HepG2 (cell line): ENCODE measurements at regions not wholly inside any gene's neighbourhood (a gene's known extent, or its start where the extent isn't known, plus 50 kb on each side); places are given as distances from the start of the nearest gene placed in this dataset.

ENCODE experiments used
- CBX1 ChIP-seq: IDR thresholded peaks from one replicate; pipeline ENCODE4 v1.6.1; 2016; ENCODE audit warnings: antibody characterized with exemption, low read depth
- EP300 ChIP-seq, 3 experiments: sonication (generic) in 1 of 3; formaldehyde crosslinking in 1 of 3; IDR thresholded peaks; 2 replicates each; pipeline versions ENCODE4 v1.5.1 to v1.6.1; 2011 to 2020; ENCODE audit warnings: low read depth in 2 of 3, low read length in 2 of 3, borderline replicate concordance in 1 of 3, improper control_type of control experiment in 1 of 3, mild to moderate bottlenecking in 1 of 3, missing genetic modification reagents in 1 of 3, moderate library complexity in 1 of 3
- IRX3 ChIP-seq: sonication (generic); formaldehyde crosslinking; IDR thresholded peaks from 2 replicates; pipeline ENCODE4 v1.8.1; 2023; ENCODE audit warnings: mild to moderate bottlenecking, low read depth, missing genetic modification reagents, borderline replicate concordance
- JUN ChIP-seq: sonication (generic); formaldehyde crosslinking; IDR thresholded peaks from 2 replicates; pipeline ENCODE4 v1.4.0; 2020; ENCODE audit warnings: mild to moderate bottlenecking, missing genetic modification reagents
- NCOA2 ChIP-seq: sonication (generic); formaldehyde crosslinking; IDR thresholded peaks from 2 replicates; pipeline ENCODE4 v1.8.0; 2022; ENCODE audit warnings: inconsistent platforms
- NONO ChIP-seq, 2 experiments: fragments of 450-650 bp in 1 of 2; sonication (generic) in 1 of 2; formaldehyde crosslinking in 1 of 2; IDR thresholded peaks in 1 of 2; conservative IDR thresholded peaks in 1 of 2; 2 replicates each; pipeline versions ENCODE4 v1.6.1 to v1.8.0; 2017 to 2022; ENCODE audit warnings: mild to moderate bottlenecking in 1 of 2, missing genetic modification reagents in 1 of 2, moderate library complexity in 1 of 2
- RFX5 ChIP-seq: IDR thresholded peaks from 2 replicates; pipeline ENCODE4 v1.6.1; 2011; ENCODE audit warnings: low read depth, low read length, improper control_type of control experiment
- THYN1 ChIP-seq: sonication (generic); formaldehyde crosslinking; IDR thresholded peaks from 2 replicates; pipeline ENCODE4 v1.8.1; 2023; ENCODE audit warnings: low read depth, mild to moderate bottlenecking, moderate library complexity, missing genetic modification reagents, borderline replicate concordance
- ZEB1 ChIP-seq: IDR thresholded peaks from 2 replicates; pipeline ENCODE4 v1.6.1; 2012; ENCODE audit warnings: mild to moderate bottlenecking, low read depth, inconsistent platforms; ENCODE audit not compliant: insufficient replicate concordance
- ZMYM2 ChIP-seq: sonication (generic); formaldehyde crosslinking; IDR thresholded peaks from 2 replicates; pipeline ENCODE4 v1.8.0; 2022; ENCODE audit warnings: mild to moderate bottlenecking, missing genetic modification reagents
- ZMYM3 ChIP-seq: sonication (generic); formaldehyde crosslinking; IDR thresholded peaks from 2 replicates; pipeline ENCODE4 v1.5.1; 2020; ENCODE audit warnings: mild to moderate bottlenecking, missing genetic modification reagents
- ZNF788 ChIP-seq: sonication (generic); formaldehyde crosslinking; IDR thresholded peaks from 2 replicates; pipeline ENCODE4 v1.5.0; 2020; ENCODE audit warnings: mild to moderate bottlenecking, missing genetic modification reagents, borderline replicate concordance
- ZNF839 ChIP-seq: sonication (generic); formaldehyde crosslinking; IDR thresholded peaks from 2 replicates; pipeline ENCODE4 v1.4.0; 2020; ENCODE audit warnings: missing genetic modification reagents, mild to moderate bottlenecking, borderline replicate concordance
- ZNF883 ChIP-seq: sonication (generic); formaldehyde crosslinking; IDR thresholded peaks from 2 replicates; pipeline ENCODE4 v1.5.1; 2020; ENCODE audit warnings: mild to moderate bottlenecking, missing genetic modification reagents; ENCODE audit errors: not compliant biosample characterization
- TF ChIP-seq, protein P1 (sequence below): sonication (generic); formaldehyde crosslinking; IDR thresholded peaks from 2 replicates; pipeline ENCODE4 v1.5.0; 2020; ENCODE audit warnings: missing genetic modification reagents
- TF ChIP-seq, protein P2 (sequence below): sonication (generic); formaldehyde crosslinking; IDR thresholded peaks from 2 replicates; pipeline ENCODE4 v1.4.0; 2020; ENCODE audit warnings: missing genetic modification reagents, borderline replicate concordance
- TF ChIP-seq, protein P3 (sequence below): sonication (generic); formaldehyde crosslinking; conservative IDR thresholded peaks from 2 replicates; pipeline ENCODE4 v1.8.1; 2023; ENCODE audit warnings: missing genetic modification reagents
- TF ChIP-seq, protein P4 (sequence below): sonication (generic); formaldehyde crosslinking; IDR thresholded peaks from 2 replicates; pipeline ENCODE4 v1.9.0; 2021; ENCODE audit warnings: missing genetic modification reagents, borderline replicate concordance
- TF ChIP-seq, protein P5 (sequence below): sonication (generic); formaldehyde crosslinking; IDR thresholded peaks from 2 replicates; pipeline ENCODE4 v1.5.1; 2020; ENCODE audit warnings: missing genetic modification reagents, mild to moderate bottlenecking, borderline replicate concordance

DNA sequence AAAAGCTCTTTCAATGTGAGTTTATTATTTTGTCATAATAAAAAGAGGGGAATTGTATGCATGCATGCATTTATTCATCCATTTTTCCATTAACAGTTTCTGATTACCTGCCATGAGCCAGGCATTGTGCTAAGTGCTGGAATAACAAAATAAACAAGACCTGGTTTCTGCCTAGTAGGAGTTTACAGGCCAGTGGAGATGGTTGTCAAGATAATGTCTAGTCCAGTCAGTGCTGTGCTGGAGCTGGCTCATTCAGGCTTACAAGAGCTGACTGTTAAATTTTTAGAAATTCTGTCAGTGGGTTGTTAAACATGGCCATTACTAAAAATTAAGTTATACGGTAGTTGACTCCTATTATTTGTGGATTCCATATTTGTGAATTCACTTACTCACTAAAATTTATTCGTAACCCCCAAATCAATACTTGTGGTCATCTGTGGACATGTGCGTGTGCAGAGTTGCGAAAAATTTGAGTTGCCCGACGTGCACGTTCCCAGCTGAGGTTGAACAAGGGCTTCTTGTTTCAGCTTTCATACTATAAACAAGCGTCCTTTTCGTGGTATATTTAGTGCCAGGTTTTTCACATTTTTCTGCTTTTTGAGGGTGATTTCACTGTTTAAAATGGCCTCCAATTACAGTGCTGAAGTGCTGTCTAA lies 172.3 kb upstream of the RPS6KA3 start (continued):
- TF ChIP-seq, protein P1, sequence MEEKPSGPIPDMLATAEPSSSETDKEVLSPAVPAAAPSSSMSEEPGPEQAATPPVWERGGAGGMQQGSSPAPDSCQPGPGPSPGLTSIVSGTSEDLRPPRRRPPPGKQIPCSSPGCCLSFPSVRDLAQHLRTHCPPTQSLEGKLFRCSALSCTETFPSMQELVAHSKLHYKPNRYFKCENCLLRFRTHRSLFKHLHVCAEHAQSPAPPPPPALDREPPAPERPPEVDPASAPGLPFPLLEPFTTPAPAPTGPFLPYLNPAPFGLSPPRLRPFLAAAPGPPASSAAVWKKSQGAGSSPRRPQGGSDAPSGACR (CRISPR knock-in tag): no peak
- TF ChIP-seq, protein P2, sequence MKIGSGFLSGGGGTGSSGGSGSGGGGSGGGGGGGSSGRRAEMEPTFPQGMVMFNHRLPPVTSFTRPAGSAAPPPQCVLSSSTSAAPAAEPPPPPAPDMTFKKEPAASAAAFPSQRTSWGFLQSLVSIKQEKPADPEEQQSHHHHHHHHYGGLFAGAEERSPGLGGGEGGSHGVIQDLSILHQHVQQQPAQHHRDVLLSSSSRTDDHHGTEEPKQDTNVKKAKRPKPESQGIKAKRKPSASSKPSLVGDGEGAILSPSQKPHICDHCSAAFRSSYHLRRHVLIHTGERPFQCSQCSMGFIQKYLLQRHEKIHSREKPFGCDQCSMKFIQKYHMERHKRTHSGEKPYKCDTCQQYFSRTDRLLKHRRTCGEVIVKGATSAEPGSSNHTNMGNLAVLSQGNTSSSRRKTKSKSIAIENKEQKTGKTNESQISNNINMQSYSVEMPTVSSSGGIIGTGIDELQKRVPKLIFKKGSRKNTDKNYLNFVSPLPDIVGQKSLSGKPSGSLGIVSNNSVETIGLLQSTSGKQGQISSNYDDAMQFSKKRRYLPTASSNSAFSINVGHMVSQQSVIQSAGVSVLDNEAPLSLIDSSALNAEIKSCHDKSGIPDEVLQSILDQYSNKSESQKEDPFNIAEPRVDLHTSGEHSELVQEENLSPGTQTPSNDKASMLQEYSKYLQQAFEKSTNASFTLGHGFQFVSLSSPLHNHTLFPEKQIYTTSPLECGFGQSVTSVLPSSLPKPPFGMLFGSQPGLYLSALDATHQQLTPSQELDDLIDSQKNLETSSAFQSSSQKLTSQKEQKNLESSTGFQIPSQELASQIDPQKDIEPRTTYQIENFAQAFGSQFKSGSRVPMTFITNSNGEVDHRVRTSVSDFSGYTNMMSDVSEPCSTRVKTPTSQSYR (CRISPR knock-in tag): no peak
- TF ChIP-seq ZNF883 (CRISPR knock-in tag): no peak
- TF ChIP-seq ZNF788: no peak
- no peak for TF ChIP-seq ZMYM3 (CRISPR knock-in tag)
- TF ChIP-seq, protein P3, sequence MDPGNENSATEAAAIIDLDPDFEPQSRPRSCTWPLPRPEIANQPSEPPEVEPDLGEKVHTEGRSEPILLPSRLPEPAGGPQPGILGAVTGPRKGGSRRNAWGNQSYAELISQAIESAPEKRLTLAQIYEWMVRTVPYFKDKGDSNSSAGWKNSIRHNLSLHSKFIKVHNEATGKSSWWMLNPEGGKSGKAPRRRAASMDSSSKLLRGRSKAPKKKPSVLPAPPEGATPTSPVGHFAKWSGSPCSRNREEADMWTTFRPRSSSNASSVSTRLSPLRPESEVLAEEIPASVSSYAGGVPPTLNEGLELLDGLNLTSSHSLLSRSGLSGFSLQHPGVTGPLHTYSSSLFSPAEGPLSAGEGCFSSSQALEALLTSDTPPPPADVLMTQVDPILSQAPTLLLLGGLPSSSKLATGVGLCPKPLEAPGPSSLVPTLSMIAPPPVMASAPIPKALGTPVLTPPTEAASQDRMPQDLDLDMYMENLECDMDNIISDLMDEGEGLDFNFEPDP (CRISPR knock-in tag): no peak
- TF ChIP-seq, protein P4, sequence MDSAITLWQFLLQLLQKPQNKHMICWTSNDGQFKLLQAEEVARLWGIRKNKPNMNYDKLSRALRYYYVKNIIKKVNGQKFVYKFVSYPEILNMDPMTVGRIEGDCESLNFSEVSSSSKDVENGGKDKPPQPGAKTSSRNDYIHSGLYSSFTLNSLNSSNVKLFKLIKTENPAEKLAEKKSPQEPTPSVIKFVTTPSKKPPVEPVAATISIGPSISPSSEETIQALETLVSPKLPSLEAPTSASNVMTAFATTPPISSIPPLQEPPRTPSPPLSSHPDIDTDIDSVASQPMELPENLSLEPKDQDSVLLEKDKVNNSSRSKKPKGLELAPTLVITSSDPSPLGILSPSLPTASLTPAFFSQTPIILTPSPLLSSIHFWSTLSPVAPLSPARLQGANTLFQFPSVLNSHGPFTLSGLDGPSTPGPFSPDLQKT (CRISPR knock-in tag): no peak
- no peak for TF ChIP-seq JUN (CRISPR knock-in tag)
- TF ChIP-seq THYN1: no peak
- TF ChIP-seq NONO (IDR thresholded peaks at IDR 0.05): no peak
- no peak for TF ChIP-seq NONO (CRISPR knock-in tag; conservative IDR thresholded peaks at IDR 0.05)
- no peak for TF ChIP-seq ZEB1
- TF ChIP-seq RFX5: no peak
- TF ChIP-seq, protein P5, sequence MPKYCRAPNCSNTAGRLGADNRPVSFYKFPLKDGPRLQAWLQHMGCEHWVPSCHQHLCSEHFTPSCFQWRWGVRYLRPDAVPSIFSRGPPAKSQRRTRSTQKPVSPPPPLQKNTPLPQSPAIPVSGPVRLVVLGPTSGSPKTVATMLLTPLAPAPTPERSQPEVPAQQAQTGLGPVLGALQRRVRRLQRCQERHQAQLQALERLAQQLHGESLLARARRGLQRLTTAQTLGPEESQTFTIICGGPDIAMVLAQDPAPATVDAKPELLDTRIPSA (CRISPR knock-in tag): no peak
- no peak for TF ChIP-seq ZNF839 (CRISPR knock-in tag)
- TF ChIP-seq IRX3: no peak
- TF ChIP-seq EP300 (IDR thresholded peaks at IDR 0.05; ENCODE audit: low read depth in 2 of 2, low read length in 2 of 2): peak in 1 of 2 experiments; percentile 17; a peak in 2 of 4 replicates
- TF ChIP-seq EP300 (CRISPR knock-in tag; IDR thresholded peaks at IDR 0.05; ENCODE audit: borderline replicate concordance): no peak
- no peak for TF ChIP-seq NCOA2 (CRISPR knock-in tag)
- no peak for TF ChIP-seq ZMYM2
- no peak for TF ChIP-seq CBX1
